HepG2 (cell line): ENCODE measurements at regions not wholly inside any gene's neighbourhood (a gene's known extent, or its start where the extent isn't known, plus 50 kb on each side); places are given as distances from the start of the nearest gene placed in this dataset.

Experiments
- ATAC-seq: fragments of 200-7000 bp; cut with Tn5 transposase; 3 replicates; pipeline ENCODE4 v1.9.1; 2020; ENCODE audit warnings: mild to moderate bottlenecking, moderate library complexity
- BruUV-seq: library from RNA; stranded (reverse); fragments of 400-500 nt; replicated peaks from 2 replicates; lab custom pipeline; 2021; lab: Mats Ljungman, UMichigan
- CTCF ChIA-PET: fragments of 300-600 bp; formaldehyde crosslinking; extraction: SDS; loops from one replicate; lab custom pipeline; 2021; ENCODE audit warnings: low total read pairs, inconsistent platforms, low intra/inter-chr PET ratio; lab: Yijun Ruan, JAX
- POLR2A ChIA-PET: fragments of 350-600 bp; sonication (Branson Sonifier 250); formaldehyde crosslinking; loops from one replicate; lab custom pipeline; 2020; ENCODE audit warnings: antibody characterized with exemption, inconsistent platforms; lab: Yijun Ruan, JAX
- DNase-seq: peaks from one replicate; pipeline ENCODE4 v3.0.0-alpha.2; 2015; ENCODE audit warnings: low spot score
- FAIRE-seq: peaks from 3 replicates; lab custom pipeline; 2011; peaks lifted over from hg19 to GRCh38; lab: Jason Lieb, UNC
- H2AFZ ChIP-seq: one replicate; pipeline ENCODE4 v1.6.1; 2011; ENCODE audit warnings: low read length, inconsistent platforms
- H3K27ac ChIP-seq: fragments of 300-600 bp; 3 replicates; pipeline ENCODE4 v1.8.0; 2011; ENCODE audit warnings: mixed run types, mild to moderate bottlenecking, mixed read lengths, low read length, inconsistent platforms; ENCODE audit not compliant: insufficient read depth; ENCODE audit errors: extremely low read length
- H3K27me3 ChIP-seq, 2 experiments: fragments of 200-600 bp in 1 of 2; 2 replicates in 1 of 2; 3 replicates in 1 of 2; pipeline versions ENCODE4 v1.6.0 to v1.8.0; 2011; ENCODE audit warnings: low read length in 2 of 2, mild to moderate bottlenecking in 2 of 2, moderate library complexity in 2 of 2, inconsistent platforms in 1 of 2; ENCODE audit not compliant: insufficient read depth in 2 of 2, control insufficient read depth in 1 of 2
- H3K36me3 ChIP-seq, 2 experiments: fragments of 200-600 bp in 1 of 2; replicated peaks in 1 of 2; 2 replicates in 1 of 2; 3 replicates in 1 of 2; pipeline versions ENCODE4 v1.5.1 to v1.8.0; 2011; ENCODE audit warnings: low read length in 2 of 2, inconsistent platforms in 1 of 2; ENCODE audit not compliant: insufficient read depth in 2 of 2, control insufficient read depth in 1 of 2
- H3K4me1 ChIP-seq: 2 replicates; pipeline ENCODE4 v1.5.1; 2012; ENCODE audit warnings: low read length, inconsistent platforms; ENCODE audit not compliant: insufficient read depth
- H3K4me2 ChIP-seq: 2 replicates; pipeline ENCODE4 v1.6.0; 2011; ENCODE audit warnings: low read depth, low read length, inconsistent platforms
- H3K4me3 ChIP-seq, 3 experiments: fragments of 200-600 bp in 1 of 3; sonication (generic), shearing (Covaris generic) in 1 of 3; replicated peaks in 1 of 3; 2 replicates each; pipeline ENCODE4 v1.5.1; 2011 to 2016; ENCODE audit warnings: low read length in 3 of 3, inconsistent platforms in 2 of 3, low read depth in 2 of 3, mild to moderate bottlenecking in 2 of 3, control low read depth in 1 of 3, mixed read lengths in 1 of 3; ENCODE audit not compliant: insufficient read depth in 1 of 3
- H3K79me2 ChIP-seq: one replicate; pipeline ENCODE4 v1.6.1; 2011; ENCODE audit warnings: low read length, inconsistent platforms; ENCODE audit not compliant: insufficient read depth
- H3K9ac ChIP-seq: 2 replicates; pipeline ENCODE4 v1.6.0; 2011; ENCODE audit warnings: mild to moderate bottlenecking, low read depth, low read length, inconsistent platforms; ENCODE audit not compliant: insufficient read depth
- H3K9me3 ChIP-seq: 2 replicates; pipeline ENCODE4 v1.5.1; 2012; ENCODE audit warnings: mild to moderate bottlenecking, low read length
- H4K20me1 ChIP-seq: 2 replicates; pipeline ENCODE4 v1.6.0; 2011; ENCODE audit warnings: inconsistent platforms, mild to moderate bottlenecking, low read length, moderate library complexity; ENCODE audit not compliant: insufficient read depth
- DNMT3B ChIP-seq: conservative IDR thresholded peaks from 2 replicates; pipeline ENCODE4 v1.6.1; 2016; ENCODE audit warnings: missing biosample characterization, control low read depth
- ZNF382 ChIP-seq: sonication (generic); formaldehyde crosslinking; IDR thresholded peaks from 2 replicates; pipeline ENCODE4 v1.5.0; 2020; ENCODE audit warnings: missing genetic modification reagents, mild to moderate bottlenecking, borderline replicate concordance
- WGBS: methylation state at CpG from one replicate; pipeline ENCODE4 v1.1.6; 2017; ENCODE audit warnings: low lambda C conversion rate; 5-methylcytosine and 5-hydroxymethylcytosine counted together
- in situ Hi-C: cut with HindIII; loops from 2 replicates; pipeline ENCODE4 v1.10.0; 2017; ENCODE audit warnings: low pct_unique_long_range_greater_than_20kb; ENCODE audit not compliant: extremely low pct_ligation_motif_present
- intact Hi-C: fragments of 100-400 bp; cut with micrococcal nuclease; formaldehyde crosslinking; loops from one replicate; pipeline ENCODE4 v1.10.0; 2022; ENCODE audit not compliant: unreplicated experiment
- TF ChIP-seq, protein P1 (sequence below): fragments of 450-650 bp; IDR thresholded peaks from 2 replicates; pipeline ENCODE4 v1.6.1; 2016
- TF ChIP-seq, protein P2 (sequence below): sonication (generic); formaldehyde crosslinking; IDR thresholded peaks from one replicate; pipeline ENCODE4 v1.5.1; 2020; ENCODE audit warnings: mild to moderate bottlenecking, missing genetic modification reagents; ENCODE audit errors: not compliant biosample characterization

DNA sequence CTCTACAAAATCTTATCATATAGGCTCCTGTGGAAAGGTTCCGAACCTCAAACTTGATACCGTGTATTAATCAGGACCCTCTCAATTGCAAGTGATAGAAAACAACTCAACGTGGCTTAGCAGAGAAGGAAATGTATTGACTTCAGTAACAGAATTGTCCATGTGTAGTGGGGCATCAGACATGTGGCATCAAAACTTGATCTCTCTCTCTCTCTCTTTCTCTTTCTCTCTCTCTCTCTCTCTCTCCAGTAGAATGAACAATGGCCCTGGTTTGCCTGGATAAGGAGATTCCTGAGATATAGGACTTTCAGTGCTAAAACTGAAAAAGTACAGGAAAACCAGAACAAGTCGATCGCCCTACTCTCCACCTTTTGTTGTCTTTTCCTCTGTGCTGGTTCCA is 168.2 kb downstream of the DRD1 start:
- ATAC-seq (no peak), DNase-seq (no peak), FAIRE-seq (no peak)
- intact Hi-C loops, result no loop called here
- H3K4me3 ChIP-seq, result no peak overlapping the region
- WGBS, result 23% methylated on average over 5 of the region's 5 CpGs
- H3K79me2 ChIP-seq, result no peaks in the 10 kb centered on the region
- no peaks in the 10 kb centered on the region for H4K20me1 ChIP-seq
- H3K9me3 ChIP-seq, result no peaks in the 10 kb centered on the region
- no peak overlapping the region for H3K9ac ChIP-seq
- H2AFZ ChIP-seq, result no peak overlapping the region
- CTCF ChIA-PET, result no interaction called here
- H3K27ac ChIP-seq, result no peak overlapping the region
- H3K27me3 ChIP-seq, result no peaks in the 10 kb centered on the region; a peak in 1 of 5 replicates
- TF ChIP-seq, protein P1, sequence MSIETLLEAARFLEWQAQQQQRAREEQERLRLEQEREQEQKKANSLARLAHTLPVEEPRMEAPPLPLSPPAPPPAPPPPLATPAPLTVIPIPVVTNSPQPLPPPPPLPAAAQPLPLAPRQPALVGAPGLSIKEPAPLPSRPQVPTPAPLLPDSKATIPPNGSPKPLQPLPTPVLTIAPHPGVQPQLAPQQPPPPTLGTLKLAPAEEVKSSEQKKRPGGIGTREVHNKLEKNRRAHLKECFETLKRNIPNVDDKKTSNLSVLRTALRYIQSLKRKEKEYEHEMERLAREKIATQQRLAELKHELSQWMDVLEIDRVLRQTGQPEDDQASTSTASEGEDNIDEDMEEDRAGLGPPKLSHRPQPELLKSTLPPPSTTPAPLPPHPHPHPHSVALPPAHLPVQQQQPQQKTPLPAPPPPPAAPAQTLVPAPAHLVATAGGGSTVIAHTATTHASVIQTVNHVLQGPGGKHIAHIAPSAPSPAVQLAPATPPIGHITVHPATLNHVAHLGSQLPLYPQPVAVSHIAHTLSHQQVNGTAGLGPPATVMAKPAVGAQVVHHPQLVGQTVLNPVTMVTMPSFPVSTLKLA, result peak; percentile 88
- TF ChIP-seq DNMT3B (no peak), ZNF382 (no peak)
- TF ChIP-seq, protein P2, sequence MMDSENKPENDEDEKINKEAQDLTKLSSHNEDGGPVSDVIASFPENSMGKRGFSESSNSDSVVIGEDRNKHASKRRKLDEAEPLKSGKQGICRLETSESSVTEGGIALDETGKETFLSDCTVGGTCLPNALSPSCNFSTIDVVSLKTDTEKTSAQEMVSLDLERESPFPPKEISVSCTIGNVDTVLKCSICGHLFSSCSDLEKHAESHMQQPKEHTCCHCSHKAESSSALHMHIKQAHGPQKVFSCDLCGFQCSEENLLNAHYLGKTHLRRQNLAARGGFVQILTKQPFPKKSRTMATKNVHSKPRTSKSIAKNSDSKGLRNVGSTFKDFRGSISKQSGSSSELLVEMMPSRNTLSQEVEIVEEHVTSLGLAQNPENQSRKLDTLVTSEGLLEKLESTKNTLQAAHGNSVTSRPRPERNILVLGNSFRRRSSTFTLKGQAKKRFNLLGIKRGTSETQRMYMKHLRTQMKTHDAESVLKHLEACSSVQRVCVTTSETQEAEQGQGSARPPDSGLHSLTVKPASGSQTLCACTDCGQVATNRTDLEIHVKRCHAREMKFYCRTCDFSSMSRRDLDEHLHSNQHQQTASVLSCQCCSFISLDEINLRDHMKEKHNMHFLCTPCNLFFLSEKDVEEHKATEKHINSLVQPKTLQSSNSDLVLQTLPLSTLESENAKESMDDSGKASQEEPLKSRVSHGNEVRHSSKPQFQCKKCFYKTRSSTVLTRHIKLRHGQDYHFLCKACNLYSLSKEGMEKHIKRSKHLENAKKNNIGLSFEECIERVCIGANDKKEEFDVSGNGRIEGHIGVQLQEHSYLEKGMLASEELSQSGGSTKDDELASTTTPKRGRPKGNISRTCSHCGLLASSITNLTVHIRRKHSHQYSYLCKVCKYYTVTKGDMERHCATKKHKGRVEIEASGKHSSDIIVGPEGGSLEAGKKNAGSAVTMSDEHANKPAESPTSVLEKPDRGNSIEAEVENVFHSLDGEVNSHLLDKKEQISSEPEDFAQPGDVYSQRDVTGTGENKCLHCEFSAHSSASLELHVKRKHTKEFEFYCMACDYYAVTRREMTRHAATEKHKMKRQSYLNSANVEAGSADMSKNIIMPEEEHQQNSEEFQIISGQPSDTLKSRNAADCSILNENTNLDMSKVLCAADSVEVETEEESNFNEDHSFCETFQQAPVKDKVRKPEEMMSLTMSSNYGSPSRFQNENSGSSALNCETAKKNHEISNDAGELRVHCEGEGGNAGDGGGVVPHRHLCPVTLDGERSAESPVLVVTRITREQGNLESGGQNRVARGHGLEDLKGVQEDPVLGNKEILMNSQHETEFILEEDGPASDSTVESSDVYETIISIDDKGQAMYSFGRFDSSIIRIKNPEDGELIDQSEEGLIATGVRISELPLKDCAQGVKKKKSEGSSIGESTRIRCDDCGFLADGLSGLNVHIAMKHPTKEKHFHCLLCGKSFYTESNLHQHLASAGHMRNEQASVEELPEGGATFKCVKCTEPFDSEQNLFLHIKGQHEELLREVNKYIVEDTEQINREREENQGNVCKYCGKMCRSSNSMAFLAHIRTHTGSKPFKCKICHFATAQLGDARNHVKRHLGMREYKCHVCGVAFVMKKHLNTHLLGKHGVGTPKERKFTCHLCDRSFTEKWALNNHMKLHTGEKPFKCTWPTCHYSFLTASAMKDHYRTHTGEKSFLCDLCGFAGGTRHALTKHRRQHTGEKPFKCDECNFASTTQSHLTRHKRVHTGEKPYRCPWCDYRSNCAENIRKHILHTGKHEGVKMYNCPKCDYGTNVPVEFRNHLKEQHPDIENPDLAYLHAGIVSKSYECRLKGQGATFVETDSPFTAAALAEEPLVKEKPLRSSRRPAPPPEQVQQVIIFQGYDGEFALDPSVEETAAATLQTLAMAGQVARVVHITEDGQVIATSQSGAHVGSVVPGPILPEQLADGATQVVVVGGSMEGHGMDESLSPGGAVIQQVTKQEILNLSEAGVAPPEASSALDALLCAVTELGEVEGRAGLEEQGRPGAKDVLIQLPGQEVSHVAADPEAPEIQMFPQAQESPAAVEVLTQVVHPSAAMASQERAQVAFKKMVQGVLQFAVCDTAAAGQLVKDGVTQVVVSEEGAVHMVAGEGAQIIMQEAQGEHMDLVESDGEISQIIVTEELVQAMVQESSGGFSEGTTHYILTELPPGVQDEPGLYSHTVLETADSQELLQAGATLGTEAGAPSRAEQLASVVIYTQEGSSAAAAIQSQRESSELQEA, result no peak
- H3K4me1 ChIP-seq, result no peaks in the 10 kb centered on the region
- POLR2A ChIA-PET, result no interaction called here
- BruUV-seq, result no TSS peak
- no peak overlapping the region for H3K4me2 ChIP-seq
- in situ Hi-C loops, result no loop called here
- H3K36me3 ChIP-seq, result no peaks in the 10 kb centered on the region
